ENCODE measurements at regions not wholly inside any gene's neighbourhood (a gene's known extent, or its start where the extent isn't known, plus 50 kb on each side); places are given as distances from the start of the nearest gene placed in this dataset.

- Histone ChIP-seq H3K36me3 (ENCODE audit: control insufficient read depth, insufficient read depth, low read length) (no peaks in the 10 kb centered on the region), H3K9me3 (replicated peaks; ENCODE audit: control insufficient read depth, low read depth, low read length) (peaks cover 14% of the 10 kb centered on the region), H3K4me1 (ENCODE audit: control insufficient read depth, insufficient read depth, low read length) (no peaks in the 10 kb centered on the region), H3K27ac (ENCODE audit: low read length) (no peak overlapping the region), H3K4me3 (ENCODE audit: low read length) (no peak overlapping the region), H3K27me3 (ENCODE audit: control insufficient read depth, insufficient read depth, low read length) (peaks cover 7% of the 10 kb centered on the region)
- WGBS (ENCODE audit: insufficient coverage), result no CpG with 5 or more reads among the region's 2 CpGs
- no peak for DNase-seq
These were observed 90.0 kb downstream of the IGLL5 start for GRCh38 chr22:22977479-22978200.

- Histone ChIP-seq H3K9me3 (replicated peaks; ENCODE audit: control insufficient read depth, low read depth, low read length) (peaks cover 14% of the 10 kb centered on the region), H3K27ac (ENCODE audit: low read length) (no peak overlapping the region), H3K36me3 (ENCODE audit: control insufficient read depth, insufficient read depth, low read length) (no peaks in the 10 kb centered on the region), H3K4me3 (ENCODE audit: low read length) (no peak overlapping the region), H3K27me3 (ENCODE audit: control insufficient read depth, insufficient read depth, low read length) (peaks cover 3% of the 10 kb centered on the region), H3K4me1 (ENCODE audit: control insufficient read depth, insufficient read depth, low read length) (no peaks in the 10 kb centered on the region)
- no peak for DNase-seq
These were observed 91.0 kb downstream of the IGLL5 start for GRCh38 chr22:22978637-22979036.

GRCh38 chr22:22979121-22979724, 91.1 kb upstream of the GNAZ start:
- no peaks in the 10 kb centered on the region for H3K36me3 ChIP-seq (ENCODE audit: control insufficient read depth, insufficient read depth, low read length)
- WGBS (ENCODE audit: insufficient coverage), result no CpG with 5 or more reads among the region's 4 CpGs

GRCh38 chr22:22979954-22980353, 90.4 kb upstream of the GNAZ start:
- Histone ChIP-seq H3K4me1 (ENCODE audit: control insufficient read depth, insufficient read depth, low read length) (no peaks in the 10 kb centered on the region), H3K27me3 (ENCODE audit: control insufficient read depth, insufficient read depth, low read length) (peaks cover 3% of the 10 kb centered on the region), H3K36me3 (ENCODE audit: control insufficient read depth, insufficient read depth, low read length) (no peaks in the 10 kb centered on the region), H3K27ac (ENCODE audit: low read length) (no peak overlapping the region), H3K4me3 (ENCODE audit: low read length) (no peak overlapping the region), H3K9me3 (replicated peaks; ENCODE audit: control insufficient read depth, low read depth, low read length) (peaks cover 14% of the 10 kb centered on the region)
- no peak for DNase-seq
- WGBS (ENCODE audit: insufficient coverage), result no CpG with 5 or more reads among the region's 1 CpG

More at GRCh38 chr22:22979121-22979724, 91.1 kb upstream of the GNAZ start:
- DNase-seq, result no peak
- H3K27me3 ChIP-seq (ENCODE audit: control insufficient read depth, insufficient read depth, low read length), result peaks cover 3% of the 10 kb centered on the region
- H3K4me3 ChIP-seq (ENCODE audit: low read length), result no peak overlapping the region
- H3K4me1 ChIP-seq (ENCODE audit: control insufficient read depth, insufficient read depth, low read length), result no peaks in the 10 kb centered on the region
- peaks cover 14% of the 10 kb centered on the region for H3K9me3 ChIP-seq (replicated peaks; ENCODE audit: control insufficient read depth, low read depth, low read length)
- no peak overlapping the region for H3K27ac ChIP-seq (ENCODE audit: low read length)

GRCh38 chr22:22981670-22982571, 88.4 kb upstream of the GNAZ start:
- Histone ChIP-seq H3K4me1 (ENCODE audit: control insufficient read depth, insufficient read depth, low read length) (no peaks in the 10 kb centered on the region), H3K27ac (ENCODE audit: low read length) (no peak overlapping the region), H3K27me3 (ENCODE audit: control insufficient read depth, insufficient read depth, low read length) (no peaks in the 10 kb centered on the region), H3K9me3 (replicated peaks; ENCODE audit: control insufficient read depth, low read depth, low read length) (peaks cover 14% of the 10 kb centered on the region), H3K36me3 (ENCODE audit: control insufficient read depth, insufficient read depth, low read length) (no peaks in the 10 kb centered on the region), H3K4me3 (ENCODE audit: low read length) (no peak overlapping the region)
- 100% methylated on average over 1 of the region's 3 CpGs for WGBS (ENCODE audit: insufficient coverage)
- DNase-seq, result no peak

GRCh38 chr22:22982616-22983015, 87.7 kb upstream of the GNAZ start:
- H3K36me3 ChIP-seq (ENCODE audit: control insufficient read depth, insufficient read depth, low read length), result no peaks in the 10 kb centered on the region
- DNase-seq, result no peak
- H3K4me3 ChIP-seq (ENCODE audit: low read length), result no peak overlapping the region
- H3K27me3 ChIP-seq (ENCODE audit: control insufficient read depth, insufficient read depth, low read length), result no peaks in the 10 kb centered on the region
- WGBS (ENCODE audit: insufficient coverage), result no CpG with 5 or more reads among the region's 2 CpGs
- H3K4me1 ChIP-seq (ENCODE audit: control insufficient read depth, insufficient read depth, low read length), result no peaks in the 10 kb centered on the region
- H3K9me3 ChIP-seq (replicated peaks; ENCODE audit: control insufficient read depth, low read depth, low read length), result peaks cover 14% of the 10 kb centered on the region
- no peak overlapping the region for H3K27ac ChIP-seq (ENCODE audit: low read length)

- H3K27ac ChIP-seq (ENCODE audit: low read length), result no peak overlapping the region
- no peak for DNase-seq
- H3K4me1 ChIP-seq (ENCODE audit: control insufficient read depth, insufficient read depth, low read length), result no peaks in the 10 kb centered on the region
- H3K4me3 ChIP-seq (ENCODE audit: low read length), result no peak overlapping the region
- no peaks in the 10 kb centered on the region for H3K36me3 ChIP-seq (ENCODE audit: control insufficient read depth, insufficient read depth, low read length)
- H3K27me3 ChIP-seq (ENCODE audit: control insufficient read depth, insufficient read depth, low read length), result no peaks in the 10 kb centered on the region
- peaks cover 14% of the 10 kb centered on the region for H3K9me3 ChIP-seq (replicated peaks; ENCODE audit: control insufficient read depth, low read depth, low read length)
- WGBS (ENCODE audit: insufficient coverage), result 40% methylated on average over 1 of the region's 2 CpGs
These were observed 87.2 kb upstream of the GNAZ start for GRCh38 chr22:22983123-22983522.

GRCh38 chr22:22983816-22984215, 86.5 kb upstream of the GNAZ start:
- WGBS (ENCODE audit: insufficient coverage), result no CpG with 5 or more reads among the region's 1 CpG
- H3K36me3 ChIP-seq (ENCODE audit: control insufficient read depth, insufficient read depth, low read length), result no peaks in the 10 kb centered on the region
- H3K9me3 ChIP-seq (replicated peaks; ENCODE audit: control insufficient read depth, low read depth, low read length), result peaks cover 14% of the 10 kb centered on the region
- H3K4me1 ChIP-seq (ENCODE audit: control insufficient read depth, insufficient read depth, low read length), result no peaks in the 10 kb centered on the region
- no peak overlapping the region for H3K4me3 ChIP-seq (ENCODE audit: low read length)
- no peak overlapping the region for H3K27ac ChIP-seq (ENCODE audit: low read length)
- DNase-seq, result no peak
- no peaks in the 10 kb centered on the region for H3K27me3 ChIP-seq (ENCODE audit: control insufficient read depth, insufficient read depth, low read length)

- Histone ChIP-seq H3K4me1 (ENCODE audit: control insufficient read depth, insufficient read depth, low read length) (no peaks in the 10 kb centered on the region), H3K36me3 (ENCODE audit: control insufficient read depth, insufficient read depth, low read length) (no peaks in the 10 kb centered on the region), H3K27ac (ENCODE audit: low read length) (no peak overlapping the region), H3K9me3 (replicated peaks; ENCODE audit: control insufficient read depth, low read depth, low read length) (peaks cover 10% of the 10 kb centered on the region), H3K27me3 (ENCODE audit: control insufficient read depth, insufficient read depth, low read length) (no peaks in the 10 kb centered on the region), H3K4me3 (ENCODE audit: low read length) (no peak overlapping the region)
- no peak for DNase-seq
- WGBS (ENCODE audit: insufficient coverage), result 86% methylated on average over 1 of the region's 2 CpGs
These were observed 85.4 kb upstream of the GNAZ start for GRCh38 chr22:22984967-22985366.

- Histone ChIP-seq H3K9me3 (replicated peaks; ENCODE audit: control insufficient read depth, low read depth, low read length) (peaks cover 3% of the 10 kb centered on the region), H3K27me3 (ENCODE audit: control insufficient read depth, insufficient read depth, low read length) (no peaks in the 10 kb centered on the region), H3K4me1 (ENCODE audit: control insufficient read depth, insufficient read depth, low read length) (no peaks in the 10 kb centered on the region), H3K4me3 (ENCODE audit: low read length) (no peak overlapping the region), H3K36me3 (ENCODE audit: control insufficient read depth, insufficient read depth, low read length) (no peaks in the 10 kb centered on the region), H3K27ac (ENCODE audit: low read length) (no peak overlapping the region)
- no peak for DNase-seq
- WGBS (ENCODE audit: insufficient coverage), result 56% methylated on average over 2 of the region's 2 CpGs
These were observed 84.3 kb upstream of the GNAZ start for GRCh38 chr22:22986008-22986407.

Measured in muscle of leg (tissue), 3 donors.